ENCODE measurements at regions not wholly inside any gene's neighbourhood (a gene's known extent, or its start where the extent isn't known, plus 50 kb on each side); places are given as distances from the start of the nearest gene placed in this dataset.

DNA sequence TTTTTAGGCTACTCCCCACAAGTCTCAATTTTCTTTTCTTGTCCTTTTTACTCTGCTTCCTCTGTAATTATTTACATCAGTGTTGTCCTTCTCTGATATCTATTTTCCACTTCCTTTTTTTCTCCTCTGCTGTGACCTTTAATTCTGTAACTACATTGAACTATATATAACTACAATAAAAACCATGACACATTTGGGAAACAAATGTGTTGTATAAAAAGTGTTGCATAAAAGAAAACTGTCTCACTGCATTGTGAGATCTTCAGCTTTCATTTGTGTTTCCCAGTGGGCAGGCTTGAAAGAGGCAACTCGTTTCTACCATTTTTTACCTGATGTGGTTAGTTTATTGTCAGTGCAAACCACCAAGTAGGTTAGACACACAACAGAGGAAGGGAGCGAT, 483.9 kb upstream of the NRP1 start:
- Histone ChIP-seq H3K27me3 (replicated peaks; ENCODE audit: insufficient read depth, low read depth, low read length, poor library complexity) (no peaks in the 10 kb centered on the region), H3K4me1 (ENCODE audit: insufficient read depth, low read length, poor library complexity, severe bottlenecking) (no peaks in the 10 kb centered on the region), H3K36me3 (ENCODE audit: insufficient read depth, low read length, poor library complexity, severe bottlenecking) (no peaks in the 10 kb centered on the region), H3K27ac (ENCODE audit: low read depth, low read length, poor library complexity, severe bottlenecking) (no peak overlapping the region), H3K4me3 (ENCODE audit: low read depth, low read length, poor library complexity, severe bottlenecking) (no peak overlapping the region), H3K9me3 (ENCODE audit: low read depth, low read length, poor library complexity, severe bottlenecking) (no peaks in the 10 kb centered on the region)
- CTCF ChIA-PET: no interaction called here
- POLR2A ChIA-PET (ENCODE audit: low non-redundant PET): no interaction called here
- DNase-seq (ENCODE audit: low spot score): no peak
- TF ChIP-seq EZH2 (IDR thresholded peaks at IDR 0.05; ENCODE audit: borderline replicate concordance, low read depth, low read length, poor library complexity, severe bottlenecking): no peak
- TF ChIP-seq, protein P1, sequence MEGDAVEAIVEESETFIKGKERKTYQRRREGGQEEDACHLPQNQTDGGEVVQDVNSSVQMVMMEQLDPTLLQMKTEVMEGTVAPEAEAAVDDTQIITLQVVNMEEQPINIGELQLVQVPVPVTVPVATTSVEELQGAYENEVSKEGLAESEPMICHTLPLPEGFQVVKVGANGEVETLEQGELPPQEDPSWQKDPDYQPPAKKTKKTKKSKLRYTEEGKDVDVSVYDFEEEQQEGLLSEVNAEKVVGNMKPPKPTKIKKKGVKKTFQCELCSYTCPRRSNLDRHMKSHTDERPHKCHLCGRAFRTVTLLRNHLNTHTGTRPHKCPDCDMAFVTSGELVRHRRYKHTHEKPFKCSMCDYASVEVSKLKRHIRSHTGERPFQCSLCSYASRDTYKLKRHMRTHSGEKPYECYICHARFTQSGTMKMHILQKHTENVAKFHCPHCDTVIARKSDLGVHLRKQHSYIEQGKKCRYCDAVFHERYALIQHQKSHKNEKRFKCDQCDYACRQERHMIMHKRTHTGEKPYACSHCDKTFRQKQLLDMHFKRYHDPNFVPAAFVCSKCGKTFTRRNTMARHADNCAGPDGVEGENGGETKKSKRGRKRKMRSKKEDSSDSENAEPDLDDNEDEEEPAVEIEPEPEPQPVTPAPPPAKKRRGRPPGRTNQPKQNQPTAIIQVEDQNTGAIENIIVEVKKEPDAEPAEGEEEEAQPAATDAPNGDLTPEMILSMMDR (conservative IDR thresholded peaks at IDR 0.05; ENCODE audit: low read depth, low read length): no peak
- BruUV-seq (replicated peaks): no TSS peak
- intact Hi-C loops (cut with micrococcal nuclease; ENCODE audit: unreplicated experiment): no loop called here

DNA sequence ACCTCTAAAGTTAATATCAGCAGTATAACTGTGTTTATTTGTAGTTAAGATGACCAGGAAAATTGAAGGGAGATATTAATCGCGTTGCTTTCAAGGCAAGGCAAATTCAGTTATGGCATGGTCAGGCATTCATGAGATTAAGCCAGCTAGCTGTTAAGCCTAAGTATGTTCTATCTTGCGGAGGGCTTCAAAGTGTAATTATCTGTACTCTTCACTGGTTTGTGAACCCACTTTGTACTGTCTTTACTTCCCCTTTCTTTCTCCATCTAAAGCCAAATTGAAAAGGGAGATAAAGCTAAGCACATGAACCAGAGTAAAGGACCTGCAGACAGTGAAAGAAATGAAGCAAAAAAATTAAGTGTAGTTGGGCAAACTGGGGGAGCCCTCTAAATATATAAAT, 483.1 kb upstream of the NRP1 start:
- CTCF ChIA-PET: no interaction called here
- TF ChIP-seq EZH2 (IDR thresholded peaks at IDR 0.05; ENCODE audit: borderline replicate concordance, low read depth, low read length, poor library complexity, severe bottlenecking): no peak
- TF ChIP-seq, protein P1 (conservative IDR thresholded peaks at IDR 0.05; ENCODE audit: low read depth, low read length): no peak

DNA sequence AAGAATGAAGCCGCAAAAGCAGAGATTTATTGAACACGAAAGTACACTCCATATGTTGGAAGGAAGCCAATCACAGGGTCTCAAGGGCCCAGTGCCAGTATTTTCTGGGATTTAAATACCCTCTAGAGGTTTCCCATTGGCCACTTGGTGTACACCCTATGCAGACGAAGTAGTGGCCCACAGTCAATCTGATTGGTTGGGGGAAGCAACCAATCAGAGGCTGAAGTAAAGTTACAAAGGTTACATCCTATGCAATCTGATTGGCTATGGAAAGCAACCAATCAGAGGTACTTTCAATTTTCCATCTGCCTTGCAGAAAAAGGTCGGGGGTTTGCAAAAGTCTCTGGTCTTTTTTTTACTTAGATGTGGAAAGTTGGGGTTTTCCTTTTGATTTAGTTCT, 481.3 kb upstream of the NRP1 start:
- Histone ChIP-seq H3K9me3 (ENCODE audit: low read depth, low read length, poor library complexity, severe bottlenecking) (no peaks in the 10 kb centered on the region), H3K27ac (ENCODE audit: low read depth, low read length, poor library complexity, severe bottlenecking) (no peak overlapping the region), H3K27me3 (replicated peaks; ENCODE audit: insufficient read depth, low read depth, low read length, poor library complexity) (no peaks in the 10 kb centered on the region), H3K36me3 (ENCODE audit: insufficient read depth, low read length, poor library complexity, severe bottlenecking) (no peaks in the 10 kb centered on the region), H3K4me1 (ENCODE audit: insufficient read depth, low read length, poor library complexity, severe bottlenecking) (no peaks in the 10 kb centered on the region), H3K4me3 (ENCODE audit: low read depth, low read length, poor library complexity, severe bottlenecking) (no peak overlapping the region)
- ChIA-PET CTCF (no interaction called here), POLR2A (ENCODE audit: low non-redundant PET) (no interaction called here)
- no peak for DNase-seq (ENCODE audit: low spot score)
- TF ChIP-seq, protein P1 (conservative IDR thresholded peaks at IDR 0.05; ENCODE audit: low read depth, low read length): no peak
- no peak for TF ChIP-seq EZH2 (IDR thresholded peaks at IDR 0.05; ENCODE audit: borderline replicate concordance, low read depth, low read length, poor library complexity, severe bottlenecking)
- intact Hi-C loops (cut with micrococcal nuclease; ENCODE audit: unreplicated experiment): no loop called here
- no TSS peak for BruUV-seq (replicated peaks)

More for the DNA sequence above, 483.1 kb upstream of the NRP1 start:
- POLR2A ChIA-PET (ENCODE audit: low non-redundant PET): no interaction called here
- no TSS peak for BruUV-seq (replicated peaks)
- Histone ChIP-seq H3K4me1 (ENCODE audit: insufficient read depth, low read length, poor library complexity, severe bottlenecking) (no peaks in the 10 kb centered on the region), H3K9me3 (ENCODE audit: low read depth, low read length, poor library complexity, severe bottlenecking) (no peaks in the 10 kb centered on the region), H3K27me3 (replicated peaks; ENCODE audit: insufficient read depth, low read depth, low read length, poor library complexity) (no peaks in the 10 kb centered on the region), H3K36me3 (ENCODE audit: insufficient read depth, low read length, poor library complexity, severe bottlenecking) (no peaks in the 10 kb centered on the region), H3K27ac (ENCODE audit: low read depth, low read length, poor library complexity, severe bottlenecking) (no peak overlapping the region), H3K4me3 (ENCODE audit: low read depth, low read length, poor library complexity, severe bottlenecking) (no peak overlapping the region)
- no peak for DNase-seq (ENCODE audit: low spot score)
- intact Hi-C loops (cut with micrococcal nuclease; ENCODE audit: unreplicated experiment): no loop called here
